Epithelial cell of proximal tubule (primary cell): ENCODE measurements at regions not wholly inside any gene's neighbourhood (a gene's known extent, or its start where the extent isn't known, plus 50 kb on each side); places are given as distances from the start of the nearest gene placed in this dataset.
A peak's percentile ranks its signal among the peaks of the same experiment; 100 is the strongest.

Source experiments
- DNase-seq: peaks from one replicate; pipeline ENCODE4 v3.0.0-alpha.2; 2011; ENCODE audit warnings: low read depth
- H3K4me3 ChIP-seq: 2 replicates; pipeline ENCODE4 v1.5.1; 2011; ENCODE audit warnings: low read depth, mild to moderate bottlenecking, low read length
- TF ChIP-seq, protein P1 (sequence below): conservative IDR thresholded peaks from 2 replicates; pipeline ENCODE4 v1.5.1; 2012; ENCODE audit warnings: low read depth, mild to moderate bottlenecking, low read length

DNA sequence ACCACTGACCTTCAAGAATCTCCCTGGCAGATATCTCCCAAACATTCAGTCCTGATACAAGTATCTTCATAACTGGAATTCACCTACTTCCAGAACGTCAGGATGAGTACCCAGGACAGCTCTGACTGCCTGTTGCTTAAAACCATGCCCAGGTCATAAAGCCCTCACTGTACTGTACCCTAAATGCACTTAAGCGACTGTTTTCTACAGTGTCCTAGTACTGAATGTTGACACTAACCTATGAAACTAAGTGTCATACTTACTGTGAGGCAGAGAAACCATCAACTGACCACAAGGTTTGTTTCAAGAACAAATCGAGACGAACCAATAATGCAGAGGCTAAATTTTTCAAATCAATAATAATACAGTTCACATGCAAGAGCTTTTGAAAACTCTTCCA lies 178.7 kb upstream of the NSMCE3 start:
- TF ChIP-seq, protein P1, sequence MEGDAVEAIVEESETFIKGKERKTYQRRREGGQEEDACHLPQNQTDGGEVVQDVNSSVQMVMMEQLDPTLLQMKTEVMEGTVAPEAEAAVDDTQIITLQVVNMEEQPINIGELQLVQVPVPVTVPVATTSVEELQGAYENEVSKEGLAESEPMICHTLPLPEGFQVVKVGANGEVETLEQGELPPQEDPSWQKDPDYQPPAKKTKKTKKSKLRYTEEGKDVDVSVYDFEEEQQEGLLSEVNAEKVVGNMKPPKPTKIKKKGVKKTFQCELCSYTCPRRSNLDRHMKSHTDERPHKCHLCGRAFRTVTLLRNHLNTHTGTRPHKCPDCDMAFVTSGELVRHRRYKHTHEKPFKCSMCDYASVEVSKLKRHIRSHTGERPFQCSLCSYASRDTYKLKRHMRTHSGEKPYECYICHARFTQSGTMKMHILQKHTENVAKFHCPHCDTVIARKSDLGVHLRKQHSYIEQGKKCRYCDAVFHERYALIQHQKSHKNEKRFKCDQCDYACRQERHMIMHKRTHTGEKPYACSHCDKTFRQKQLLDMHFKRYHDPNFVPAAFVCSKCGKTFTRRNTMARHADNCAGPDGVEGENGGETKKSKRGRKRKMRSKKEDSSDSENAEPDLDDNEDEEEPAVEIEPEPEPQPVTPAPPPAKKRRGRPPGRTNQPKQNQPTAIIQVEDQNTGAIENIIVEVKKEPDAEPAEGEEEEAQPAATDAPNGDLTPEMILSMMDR: no peak
- no peak for DNase-seq
- no peak overlapping the region for H3K4me3 ChIP-seq

DNA sequence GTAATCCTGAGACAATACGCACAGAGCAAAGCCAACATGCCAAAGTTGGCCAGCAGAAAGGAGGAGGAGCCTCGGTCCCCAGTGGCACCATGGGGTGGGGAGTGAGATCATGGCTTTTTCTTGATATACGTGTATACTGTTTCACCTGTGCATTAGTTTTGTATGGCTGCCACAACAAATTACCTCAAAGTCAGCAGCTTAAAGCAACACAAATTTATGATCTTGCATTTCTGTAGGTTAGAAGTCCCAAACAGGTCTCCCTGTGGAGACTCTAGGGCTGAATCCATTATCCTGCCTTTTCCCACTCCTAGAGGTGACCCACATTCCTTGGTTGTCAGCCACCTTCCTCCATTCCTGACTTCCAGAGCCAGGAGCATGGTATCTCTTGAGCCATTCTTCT lies 176.9 kb upstream of the NSMCE3 start:
- TF ChIP-seq, protein P1: no peak
- DNase-seq: no peak
- no peak overlapping the region for H3K4me3 ChIP-seq

DNA sequence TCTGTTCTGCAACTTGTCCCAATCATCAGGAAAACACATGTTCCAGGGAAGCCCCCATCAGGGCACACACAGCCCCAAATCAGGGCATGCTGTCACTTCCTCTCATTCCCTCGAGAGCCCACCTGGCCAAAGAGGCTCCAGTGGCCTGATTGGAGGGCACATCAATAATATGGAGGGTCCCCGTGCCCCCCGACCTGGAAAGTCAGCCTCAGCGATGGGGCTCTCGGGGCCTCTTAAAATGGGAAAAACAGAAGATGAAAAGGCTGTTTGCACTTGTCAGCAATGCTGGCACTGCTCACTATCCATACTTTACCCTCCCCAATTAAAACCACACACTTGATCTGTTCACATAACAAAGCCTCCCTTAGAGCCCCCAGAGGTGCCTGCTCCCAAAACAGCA lies 172.9 kb upstream of the NSMCE3 start:
- no peak for DNase-seq
- TF ChIP-seq, protein P1: no peak
- no peak overlapping the region for H3K4me3 ChIP-seq

DNA sequence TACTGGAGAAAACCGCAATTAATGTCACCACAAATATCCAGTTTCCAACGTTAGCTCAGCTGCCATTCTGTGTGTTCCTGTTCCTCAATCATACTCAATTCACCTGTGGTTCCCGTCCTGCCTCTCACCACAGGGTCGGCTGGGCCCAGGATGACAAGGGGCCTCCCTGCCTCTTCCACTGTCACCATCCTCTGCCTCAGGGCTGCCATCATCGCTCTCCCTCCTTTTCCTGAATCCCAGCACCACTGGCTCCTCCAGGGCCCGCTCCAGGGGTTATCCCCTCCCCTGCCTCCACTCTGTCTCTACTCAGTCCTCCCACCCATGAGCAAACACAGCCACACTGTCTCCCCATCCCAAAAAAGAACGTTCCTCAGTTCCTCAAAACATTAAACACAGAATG lies 170.9 kb upstream of the NSMCE3 start:
- no peak for DNase-seq
- H3K4me3 ChIP-seq: no peak overlapping the region
- TF ChIP-seq, protein P1: no peak

DNA sequence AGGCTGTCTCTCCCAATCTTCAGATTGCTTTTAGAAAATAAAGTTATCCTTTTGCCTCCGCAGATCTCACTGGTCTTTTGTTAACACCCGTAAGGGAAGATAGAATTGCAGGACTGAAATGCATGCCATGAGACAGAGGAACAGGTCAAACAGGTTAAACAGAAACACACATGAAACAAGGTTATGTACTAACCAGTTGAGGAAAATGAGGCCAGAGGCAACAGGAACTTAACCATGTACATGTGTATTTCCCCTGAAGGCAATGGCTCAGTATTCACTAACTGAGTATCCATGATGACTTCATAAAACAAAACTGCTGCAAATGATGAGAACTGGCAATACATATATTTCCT lies 169.1 kb upstream of the NSMCE3 start:
- no peak for DNase-seq
- H3K4me3 ChIP-seq: no peak overlapping the region
- TF ChIP-seq, protein P1: no peak

DNA sequence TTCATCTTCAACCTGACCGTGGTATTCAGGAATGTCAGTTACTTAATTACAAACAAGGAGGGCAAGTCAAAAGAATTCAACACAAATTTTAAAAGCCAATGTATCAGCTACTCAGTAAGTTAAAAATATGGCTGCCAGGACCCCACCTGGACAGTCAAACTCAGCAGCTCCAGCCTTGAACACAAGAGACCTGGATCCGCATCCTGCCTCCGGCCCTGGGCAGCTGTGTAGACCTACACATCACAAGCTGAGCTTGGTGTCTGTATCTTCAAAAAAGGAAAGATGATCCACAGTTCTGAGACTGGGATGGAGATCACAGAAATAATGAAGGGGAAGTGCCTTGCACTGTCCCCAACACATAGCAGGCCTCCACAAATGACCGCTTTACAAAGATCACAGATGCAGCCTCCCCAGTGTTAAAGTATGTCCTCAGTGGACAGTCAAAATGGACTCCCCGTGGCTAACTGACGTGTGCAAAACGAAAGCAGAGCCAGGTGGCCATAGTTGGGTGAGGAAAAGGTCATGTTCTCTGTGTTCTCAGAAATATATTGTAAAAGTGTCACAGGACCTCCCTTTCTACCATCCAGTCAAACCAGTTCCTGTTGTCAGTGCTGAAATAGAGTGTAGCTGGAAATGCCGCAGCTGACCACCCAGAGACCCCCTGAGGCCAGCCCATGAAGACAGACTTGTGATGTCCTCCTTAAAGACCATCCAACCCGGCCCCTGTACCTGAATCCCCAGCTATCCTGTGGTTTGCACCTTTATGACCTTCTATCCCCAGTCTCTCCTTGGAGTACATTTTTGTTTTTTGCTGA lies 168.5 kb upstream of the NSMCE3 start:
- no peak overlapping the region for H3K4me3 ChIP-seq
- TF ChIP-seq, protein P1: no peak
- DNase-seq: no peak

DNA sequence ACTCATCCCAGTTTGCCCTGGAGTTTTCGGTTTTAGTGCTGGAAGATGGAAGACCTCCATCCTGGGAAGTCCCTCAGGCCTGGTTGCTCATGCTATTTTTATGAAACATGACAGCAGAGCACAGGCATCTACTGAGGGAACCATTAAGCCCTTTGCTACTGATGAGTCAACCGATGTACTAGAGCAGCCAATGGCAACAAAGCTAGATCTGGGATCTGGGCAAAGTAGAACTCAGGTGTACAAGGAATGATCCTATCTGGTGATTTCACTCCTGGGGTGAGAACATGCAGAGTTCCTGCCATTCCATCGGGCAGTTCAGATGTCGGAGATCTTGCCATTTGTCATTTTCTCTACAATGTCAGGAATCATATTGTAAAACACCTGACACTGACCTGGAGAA lies 166.2 kb upstream of the NSMCE3 start:
- no peak overlapping the region for H3K4me3 ChIP-seq
- TF ChIP-seq, protein P1: no peak
- peak; percentile 18 for DNase-seq
